IMR-90 (cell line): ENCODE measurements at regions not wholly inside any gene's neighbourhood (a gene's known extent, or its start where the extent isn't known, plus 50 kb on each side); places are given as distances from the start of the nearest gene placed in this dataset.

ENCODE experiments used
- ATAC-seq: fragments of 200-7000 bp; cut with Tn5 transposase; 2 replicates; pipeline ENCODE4 v1.9.1; 2020; ENCODE audit warnings: low read depth, mild to moderate bottlenecking, moderate library complexity
- BruUV-seq: library from RNA; stranded (reverse); fragments of 400-500 nt; replicated peaks from 2 replicates; lab custom pipeline; 2021; lab: Mats Ljungman, UMichigan
- CTCF ChIA-PET: fragments of 300-600 bp; formaldehyde crosslinking; extraction: SDS; loops from one replicate; lab custom pipeline; 2021; ENCODE audit warnings: antibody characterized with exemption; lab: Yijun Ruan, JAX
- POLR2A ChIA-PET: fragments of 300-600 bp; sonication (Branson Sonifier 250); formaldehyde crosslinking; loops from one replicate; lab custom pipeline; 2022; ENCODE audit warnings: antibody characterized with exemption; ENCODE audit not compliant: unreplicated experiment; lab: Charles Lee
- DNase-seq: peaks from one replicate; pipeline ENCODE4 v3.0.0; 2013
- H2AFZ ChIP-seq: replicated peaks from 2 replicates; pipeline ENCODE3; 2013; ENCODE audit warnings: low read length, mild to moderate bottlenecking; ENCODE audit not compliant: poor library complexity
- H2AK5ac ChIP-seq: 2 replicates; pipeline ENCODE4 v1.6.1; 2013; ENCODE audit warnings: low read depth, low read length, inconsistent platforms
- H2AK9ac ChIP-seq: replicated peaks from 2 replicates; pipeline ENCODE3; 2013; ENCODE audit warnings: mild to moderate bottlenecking, low read depth, low read length, moderate library complexity; ENCODE audit not compliant: poor library complexity
- H2BK120ac ChIP-seq: 2 replicates; pipeline ENCODE4 v1.6.1; 2013; ENCODE audit warnings: low read depth, low read length, inconsistent platforms
- H2BK15ac ChIP-seq: 3 replicates; pipeline ENCODE4 v1.6.1; 2013; ENCODE audit warnings: low read depth, low read length, inconsistent platforms
- H2BK20ac ChIP-seq: 2 replicates; pipeline ENCODE4 v1.6.1; 2013; ENCODE audit warnings: low read depth, mild to moderate bottlenecking, inconsistent platforms, low read length, moderate library complexity
- H2BK5ac ChIP-seq: 2 replicates; pipeline ENCODE4 v1.6.1; 2013; ENCODE audit warnings: mild to moderate bottlenecking, low read depth, low read length, inconsistent platforms; ENCODE audit not compliant: poor library complexity, severe bottlenecking
- H3K14ac ChIP-seq: replicated peaks from 2 replicates; pipeline ENCODE4 v1.6.1; 2013; ENCODE audit warnings: low read depth, low read length, inconsistent platforms
- H3K18ac ChIP-seq: 2 replicates; pipeline ENCODE4 v1.6.1; 2013; ENCODE audit warnings: low read depth, low read length, control low read depth
- H3K23ac ChIP-seq: 2 replicates; pipeline ENCODE4 v1.6.1; 2013; ENCODE audit warnings: low read depth, low read length, inconsistent platforms
- H3K27ac ChIP-seq: 2 replicates; pipeline ENCODE4 v1.5.1; 2013; ENCODE audit warnings: mild to moderate bottlenecking, control low read depth, low read length; ENCODE audit not compliant: insufficient read depth
- H3K27me3 ChIP-seq: 2 replicates; pipeline ENCODE4 v1.6.1; 2013; ENCODE audit warnings: low read length; ENCODE audit not compliant: control insufficient read depth, insufficient read depth
- H3K36me3 ChIP-seq: 2 replicates; pipeline ENCODE4 v1.6.1; 2013; ENCODE audit warnings: low read length, mixed read lengths; ENCODE audit not compliant: control insufficient read depth, insufficient read depth
- H3K4ac ChIP-seq: 2 replicates; pipeline ENCODE4 v1.6.1; 2013; ENCODE audit warnings: low read depth, low read length, inconsistent platforms
- H3K4me1 ChIP-seq: 2 replicates; pipeline ENCODE4 v1.6.1; 2013; ENCODE audit warnings: low read length, mixed read lengths; ENCODE audit not compliant: control insufficient read depth, insufficient read depth
- H3K4me2 ChIP-seq: 2 replicates; pipeline ENCODE4 v1.6.1; 2013; ENCODE audit warnings: low read depth, mild to moderate bottlenecking, control low read depth, low read length, moderate library complexity
- H3K4me3 ChIP-seq: 2 replicates; pipeline ENCODE4 v1.5.1; 2013; ENCODE audit warnings: low read depth, mild to moderate bottlenecking, control low read depth, low read length, moderate library complexity; ENCODE audit not compliant: insufficient read depth
- H3K56ac ChIP-seq: 2 replicates; pipeline ENCODE4 v1.6.1; 2013; ENCODE audit warnings: low read length, inconsistent platforms; ENCODE audit not compliant: insufficient read depth; ENCODE audit errors: extremely low read depth
- H3K79me1 ChIP-seq, 2 experiments: 2 replicates each; pipeline ENCODE4 v1.6.1; 2013; ENCODE audit warnings: low read length in 2 of 2, inconsistent platforms in 1 of 2, low read depth in 1 of 2
- H3K9ac ChIP-seq: 2 replicates; pipeline ENCODE4 v1.6.1; 2013; ENCODE audit warnings: low read depth, low read length, control low read depth
- H3K9me1 ChIP-seq: 2 replicates; pipeline ENCODE4 v1.6.1; 2013; ENCODE audit warnings: low read length, inconsistent platforms; ENCODE audit not compliant: insufficient read depth
- H3K9me3 ChIP-seq: 2 replicates; pipeline ENCODE4 v1.6.1; 2013; ENCODE audit warnings: low read length; ENCODE audit not compliant: control insufficient read depth, insufficient read depth
- H4K20me1 ChIP-seq: 2 replicates; pipeline ENCODE4 v1.6.1; 2013; ENCODE audit warnings: low read length, inconsistent platforms; ENCODE audit not compliant: insufficient read depth
- H4K5ac ChIP-seq: 2 replicates; pipeline ENCODE4 v1.6.1; 2013; ENCODE audit warnings: mild to moderate bottlenecking, low read depth, low read length, control low read depth
- H4K8ac ChIP-seq, 2 experiments: 2 replicates each; pipeline ENCODE4 v1.6.1; 2013; ENCODE audit warnings: low read depth in 2 of 2, low read length in 2 of 2, control low read depth in 1 of 2, inconsistent platforms in 1 of 2
- H4K91ac ChIP-seq: 2 replicates; pipeline ENCODE4 v1.6.1; 2013; ENCODE audit warnings: low read depth, low read length, inconsistent platforms; ENCODE audit not compliant: insufficient read depth
- NFE2L2 ChIP-seq: fragments of 150-350 bp; IDR thresholded peaks from 2 replicates; pipeline ENCODE4 v1.6.1; 2016; ENCODE audit warnings: low read depth, mild to moderate bottlenecking, low read length
- RFX5 ChIP-seq: IDR thresholded peaks from 2 replicates; pipeline ENCODE4 v1.8.0; 2012; ENCODE audit warnings: low read depth, mild to moderate bottlenecking, low read length, moderate library complexity
- WGBS, 2 experiments: methylation state at CpG; one replicate each; pipeline versions ENCODE4 v1.1.5 to v1.1.7; 2013; ENCODE audit warnings: missing lambda C conversion rate in 2 of 2; ENCODE audit not compliant: insufficient read length in 1 of 2; ENCODE audit errors: extremely low coverage in 2 of 2; 5-methylcytosine and 5-hydroxymethylcytosine counted together
- dilution Hi-C: fragments of 300-500 bp; cut with HindIII; formaldehyde crosslinking; loops from one replicate; pipeline ENCODE4 v1.14.3; 2018; ENCODE audit warnings: low sequenced_read_pairs; ENCODE audit not compliant: unreplicated experiment
- in situ Hi-C: fragments of 300-500 bp; cut with MboI; formaldehyde crosslinking; loops from 3 replicates; pipeline ENCODE4 v1.14.3; 2019; ENCODE audit warnings: low sequenced_read_pairs, inconsistent platforms, mixed read lengths
- intact Hi-C: fragments of 100-400 bp; cut with micrococcal nuclease; formaldehyde crosslinking; loops from 2 replicates; pipeline ENCODE4 v1.10.0; 2022

GRCh38 chrX:95974096-95974470 is 710.6 kb upstream of the DIAPH2 start:
- no peak overlapping the region for H3K56ac ChIP-seq
- H4K8ac ChIP-seq = no peak overlapping the region
- no peak overlapping the region for H2BK120ac ChIP-seq
- H3K4me2 ChIP-seq = no peak overlapping the region
- TF ChIP-seq RFX5 (no peak), NFE2L2 (no peak)
- dilution Hi-C loops (no loop called here), intact Hi-C loops (no loop called here), in situ Hi-C loops (no loop called here)
- no peak for DNase-seq
- H3K27ac ChIP-seq = no peak overlapping the region
- H3K27me3 ChIP-seq = no peaks in the 10 kb centered on the region; the same call in 1 of the 2 replicates
- no peak overlapping the region for H3K23ac ChIP-seq
- no peaks in the 10 kb centered on the region for H4K20me1 ChIP-seq
- H2BK5ac ChIP-seq = no peak overlapping the region
- no peak overlapping the region for H3K14ac ChIP-seq
- no TSS peak for BruUV-seq
- H2AK9ac ChIP-seq = no peak overlapping the region
- CTCF ChIA-PET = no interaction called here
- H3K4ac ChIP-seq = no peak overlapping the region
- H2BK15ac ChIP-seq = no peak overlapping the region
- H3K18ac ChIP-seq = no peak overlapping the region
- no peak overlapping the region for H2AK5ac ChIP-seq
- no peak for ATAC-seq
- 17% methylated on average over 1 of the region's 4 CpGs; no CpG with 5 or more reads in 1 of the 2 experiments for WGBS, 2 experiments
- no peak overlapping the region for H3K9ac ChIP-seq
- no peak overlapping the region for H4K5ac ChIP-seq
- no peak overlapping the region for H2AFZ ChIP-seq
- POLR2A ChIA-PET = no interaction called here
- H4K91ac ChIP-seq = no peak overlapping the region
- no peaks in the 10 kb centered on the region for H3K9me3 ChIP-seq
- H3K79me1 ChIP-seq = no peaks in the 10 kb centered on the region
- H2BK20ac ChIP-seq = no peak overlapping the region
- no peaks in the 10 kb centered on the region for H3K36me3 ChIP-seq
- H3K4me1 ChIP-seq = no peaks in the 10 kb centered on the region
- no peak overlapping the region for H3K4me3 ChIP-seq
- no peaks in the 10 kb centered on the region for H3K9me1 ChIP-seq
